GM19035 (cell line): ENCODE measurements at regions not wholly inside any gene's neighbourhood (a gene's known extent, or its start where the extent isn't known, plus 50 kb on each side); places are given as distances from the start of the nearest gene placed in this dataset.

Source experiments
- ATAC-seq: cut with Tn5 transposase; IDR thresholded peaks from one replicate; pipeline ENCODE4 v1.9.1; 2021; ENCODE audit not compliant: unreplicated experiment

DNA sequence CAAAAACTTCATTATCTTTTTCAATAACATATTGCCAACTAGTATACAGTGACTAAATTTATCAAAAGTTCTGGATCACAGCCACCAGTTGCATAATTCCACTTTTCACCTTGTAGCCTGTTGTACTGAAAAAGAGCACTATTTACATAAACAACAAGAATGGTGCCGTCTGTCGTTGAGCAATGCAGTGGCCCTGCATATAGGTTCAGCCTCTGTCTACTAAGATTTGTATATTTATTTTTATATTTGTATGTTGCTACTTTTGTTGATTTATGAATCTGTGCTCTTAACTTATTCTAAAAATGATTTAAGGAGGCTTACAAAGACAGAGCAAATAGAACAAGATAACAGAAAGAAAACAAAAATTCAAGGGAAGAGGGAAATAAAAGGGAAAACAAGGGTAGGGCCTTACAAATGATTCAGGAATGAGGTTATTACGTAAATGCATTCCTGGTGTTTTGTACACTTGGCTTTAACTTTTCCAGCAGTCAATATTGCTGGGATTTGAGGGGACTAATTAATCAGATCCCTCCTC lies 257.6 kb upstream of the STT3B start:
- no peak for ATAC-seq

DNA sequence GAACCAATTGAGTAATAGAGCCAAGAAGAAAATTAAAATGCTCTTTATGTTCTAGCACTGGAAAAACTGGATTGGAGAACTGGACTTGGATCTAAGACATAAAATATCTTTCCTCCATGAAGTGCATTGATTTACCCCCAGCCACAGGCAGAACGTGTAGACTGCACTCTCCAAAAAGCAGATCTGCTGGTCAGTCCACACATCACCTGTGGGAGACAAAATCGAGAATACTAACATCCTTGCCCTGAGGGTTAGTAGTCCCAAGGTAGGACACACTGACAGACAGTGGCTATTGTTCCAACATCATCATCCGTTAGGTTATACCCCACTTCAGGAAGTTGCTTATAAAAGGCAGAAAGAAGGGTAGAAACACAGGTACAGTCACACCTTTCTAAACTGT lies 257.1 kb upstream of the STT3B start:
- no peak for ATAC-seq

- ATAC-seq, result no peak
These were observed 255.1 kb upstream of the STT3B start for GRCh38 chr3:31277582-31277981.

DNA sequence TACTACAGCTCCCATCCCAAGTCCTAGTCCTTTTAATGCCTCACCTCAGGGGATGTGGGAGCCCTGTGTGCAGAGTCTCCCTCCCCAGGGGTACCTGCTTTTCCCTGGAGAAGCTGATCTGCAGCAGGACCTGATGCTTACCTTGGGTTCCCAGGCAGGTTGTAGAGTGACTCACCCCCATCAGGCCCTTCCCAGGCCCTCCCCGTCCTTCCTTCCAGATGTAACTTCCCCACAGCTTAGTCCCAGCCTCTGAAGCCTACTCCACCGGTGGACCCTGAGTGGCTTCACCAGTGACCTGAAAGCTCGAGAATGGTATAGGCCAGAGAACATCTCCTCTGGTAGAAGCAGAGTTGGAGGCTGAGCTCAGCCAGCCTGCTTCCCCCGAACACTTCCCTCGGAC lies 254.2 kb upstream of the STT3B start:
- no peak for ATAC-seq

GRCh38 chr3:31284776-31285175 lies 247.9 kb upstream of the STT3B start:
- no peak for ATAC-seq

GRCh38 chr3:31285833-31286486 lies 246.8 kb upstream of the STT3B start:
- ATAC-seq, result no peak

- no peak for ATAC-seq
These were observed 244.5 kb upstream of the STT3B start for GRCh38 chr3:31288224-31288623.

- ATAC-seq, result no peak
These were observed 244.1 kb upstream of the STT3B start for GRCh38 chr3:31288641-31289100.

DNA sequence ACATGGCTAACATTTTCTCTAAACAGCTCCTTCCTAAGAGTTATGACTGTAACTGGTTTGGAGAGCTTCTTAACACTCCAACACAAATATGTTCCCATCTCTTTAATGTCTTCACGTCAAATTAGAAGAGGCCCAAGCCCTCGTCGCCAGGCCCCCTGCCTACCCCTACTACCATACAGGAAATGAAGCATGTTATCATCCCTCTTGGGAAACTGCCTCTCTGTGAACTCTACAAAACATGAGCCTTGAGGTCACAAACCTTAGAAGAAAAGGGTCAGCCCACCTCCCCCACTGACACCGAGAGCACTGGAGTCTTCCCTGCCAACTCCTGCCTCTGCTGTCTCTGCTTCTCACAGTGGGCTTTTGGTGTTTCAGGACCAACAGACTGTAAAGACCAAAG lies 243.1 kb upstream of the STT3B start:
- no peak for ATAC-seq

DNA sequence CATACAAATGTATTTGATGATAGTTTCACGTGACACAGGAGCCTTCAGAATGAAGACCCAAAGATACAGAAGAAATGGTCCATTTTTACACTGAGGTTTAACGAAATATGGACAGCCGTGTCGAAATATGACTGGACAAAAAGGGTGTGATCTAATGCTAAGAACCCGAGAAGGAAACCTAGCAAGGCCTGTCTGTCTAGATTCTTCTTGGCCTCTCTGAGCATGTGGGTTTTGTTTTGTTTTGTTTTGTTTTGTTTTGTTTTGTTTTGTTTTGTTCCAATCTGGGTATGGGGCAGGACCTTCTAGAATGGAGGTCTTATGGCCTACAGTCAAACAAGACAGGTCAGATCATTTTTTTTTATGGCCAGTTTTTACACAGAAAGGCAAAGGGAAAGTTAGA lies 242.7 kb upstream of the STT3B start:
- no peak for ATAC-seq

DNA sequence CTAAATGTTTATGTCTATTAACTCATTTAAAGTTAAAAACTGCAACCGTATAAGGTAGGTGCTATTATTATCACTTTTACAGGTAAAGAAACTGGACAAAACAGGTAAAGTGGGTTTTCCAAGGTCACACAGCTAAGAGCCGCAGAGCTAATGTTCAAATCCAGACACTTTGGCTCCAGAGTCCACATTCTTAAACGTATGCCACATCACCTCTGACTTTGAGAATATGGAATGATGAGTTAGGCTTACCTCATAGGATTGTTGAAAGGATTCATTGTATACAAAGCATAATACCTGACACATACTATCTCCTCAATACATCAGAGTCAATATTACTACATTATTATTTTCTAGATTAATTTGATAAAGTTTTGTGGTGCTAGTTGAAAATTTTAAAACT lies 240.9 kb upstream of the STT3B start:
- no peak for ATAC-seq

- ATAC-seq, result no peak
These were observed 238.1 kb upstream of the STT3B start for GRCh38 chr3:31294430-31295149.

- ATAC-seq, result no peak
These were observed 237.5 kb upstream of the STT3B start for GRCh38 chr3:31295150-31295765.

DNA sequence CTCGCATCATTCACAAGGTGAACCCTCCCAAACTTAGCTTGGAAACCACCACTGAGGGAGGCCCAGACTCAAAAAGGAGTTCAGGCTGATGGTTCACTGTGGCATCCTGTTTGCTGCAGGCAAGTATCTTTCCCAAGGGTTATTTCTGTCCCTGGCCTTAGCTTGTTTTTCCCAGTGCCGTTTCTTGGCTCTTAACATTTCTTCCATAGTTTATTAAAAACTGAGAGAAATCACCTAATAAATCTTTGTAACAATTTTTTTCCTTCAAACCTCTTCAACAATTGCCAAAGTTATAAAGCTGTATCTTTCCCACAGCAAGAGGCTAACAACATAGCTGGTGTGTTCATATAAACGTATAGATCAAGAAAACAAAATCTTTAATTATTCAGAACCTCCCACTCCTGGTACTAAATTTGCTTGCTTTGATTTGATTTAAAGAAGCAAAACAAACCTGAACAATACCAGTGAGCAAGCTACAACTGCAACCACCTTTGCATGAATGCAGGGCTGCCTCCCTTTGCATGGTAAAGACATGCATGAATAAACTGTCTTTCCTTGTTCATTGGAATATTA lies 234.9 kb upstream of the STT3B start:
- ATAC-seq, result no peak

DNA sequence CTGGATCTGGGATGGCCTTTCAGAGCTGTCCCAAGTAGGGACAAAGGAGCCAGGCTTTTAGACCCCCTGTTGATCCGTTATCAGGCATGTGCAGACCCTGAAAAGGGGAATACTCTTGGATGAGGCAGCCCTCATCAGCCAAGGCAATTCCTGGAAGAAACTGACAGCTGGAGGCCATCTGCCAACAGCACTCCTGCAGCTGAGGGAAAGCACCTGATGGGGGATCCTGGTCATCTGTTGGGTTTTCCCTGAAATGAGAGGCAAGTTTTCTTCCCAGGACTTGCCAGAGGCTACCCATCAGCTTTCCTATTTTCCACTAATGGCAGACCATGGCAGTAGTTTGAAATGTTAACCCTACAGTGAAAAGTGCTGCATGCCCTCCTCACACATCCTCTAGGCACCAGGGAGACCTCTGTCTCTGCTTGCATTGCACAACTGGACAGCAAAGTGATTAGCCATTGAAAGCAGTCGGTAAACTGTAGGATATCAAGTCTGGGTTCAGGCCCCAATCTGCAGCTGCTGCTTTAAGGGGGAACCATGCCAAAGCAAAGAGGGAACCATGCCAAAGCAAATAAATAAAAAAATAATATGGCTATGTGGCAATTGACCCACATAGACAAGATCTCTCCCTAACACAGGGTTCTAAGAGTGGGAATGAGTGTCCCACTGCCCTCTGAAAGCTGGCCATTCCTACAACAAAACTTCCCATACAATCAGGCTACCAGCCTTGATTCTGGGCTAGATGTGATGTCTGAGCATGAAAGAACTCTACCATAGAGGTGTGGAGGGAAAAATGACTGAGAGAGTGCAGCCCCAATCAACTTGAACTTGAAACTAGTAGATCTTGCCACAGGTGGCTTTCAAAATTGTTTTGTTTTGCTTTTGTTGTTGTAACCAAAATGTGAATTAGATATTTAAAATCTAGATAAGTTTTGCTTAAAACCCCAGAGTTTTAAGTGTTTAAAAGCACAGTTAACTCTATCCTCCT lies 232.0 kb upstream of the STT3B start:
- no peak for ATAC-seq

- ATAC-seq, result no peak
These were observed 230.4 kb upstream of the STT3B start for GRCh38 chr3:31302343-31302742.

GRCh38 chr3:31305340-31305739 lies 227.4 kb upstream of the STT3B start:
- ATAC-seq, result no peak

- no peak for ATAC-seq
These were observed 225.5 kb upstream of the STT3B start for GRCh38 chr3:31307131-31307785.

DNA sequence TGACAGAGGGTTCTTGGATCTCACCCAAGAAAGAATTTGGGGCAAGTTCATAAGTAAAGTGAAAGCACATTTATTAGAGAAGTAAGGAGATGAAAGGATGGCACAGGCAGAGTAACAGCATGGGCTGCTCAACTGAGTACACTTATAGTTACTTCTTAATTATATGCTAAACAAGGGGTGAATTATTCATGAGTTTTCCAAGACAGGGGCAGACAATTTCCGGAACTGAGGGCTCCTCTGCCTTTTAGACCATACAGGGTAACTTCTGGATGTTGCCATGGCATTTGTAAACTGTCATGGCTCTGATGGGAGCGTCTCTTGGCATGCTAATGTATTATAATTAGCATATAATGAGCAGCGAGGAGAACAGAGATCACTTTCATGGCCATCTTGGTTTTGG lies 221.2 kb upstream of the STT3B start:
- no peak for ATAC-seq

GRCh38 chr3:31312400-31312799 lies 220.3 kb upstream of the STT3B start:
- ATAC-seq, result no peak
